Central memory CD8-positive, alpha-beta T cell (primary cell): ENCODE measurements at regions not wholly inside any gene's neighbourhood (a gene's known extent, or its start where the extent isn't known, plus 50 kb on each side); places are given as distances from the start of the nearest gene placed in this dataset.
"Not testable (repeated sequence)": the region's sequence is repeated elsewhere in the genome, so short reads cannot be mapped to it uniquely, and the experiment has no call there.

Source experiments
- ATAC-seq: fragments of 150-1000 bp; cut with Tn5 transposase; replicated peaks from 2 replicates; pipeline ENCODE4 v1.10.0; 2022; ENCODE audit warnings: mild to moderate bottlenecking, moderate FRiP score, moderate number of reproducible peaks; ENCODE audit not compliant: poor library complexity, severe bottlenecking; ENCODE audit errors: extremely low read depth
- DNase-seq, 2 donors: peaks; one replicate each; pipeline ENCODE4 v3.0.0; 2021; ENCODE audit warnings: low spot score in 2 of 2
- H3K27ac Mint-ChIP-seq: one replicate; pipeline ENCODE4 v1.8.0; 2022; ENCODE audit warnings: low read depth, mild to moderate bottlenecking, moderate library complexity, mixed read lengths
- H3K27me3 Mint-ChIP-seq: one replicate; pipeline ENCODE4 v1.8.0; 2022; ENCODE audit warnings: mixed read lengths
- H3K36me3 Mint-ChIP-seq: one replicate; pipeline ENCODE4 v1.8.0; 2022; ENCODE audit warnings: mild to moderate bottlenecking, moderate library complexity, mixed read lengths; ENCODE audit not compliant: insufficient read depth
- H3K4me1 Mint-ChIP-seq: one replicate; pipeline ENCODE4 v1.8.0; 2022; ENCODE audit warnings: mixed read lengths
- H3K4me3 Mint-ChIP-seq: one replicate; pipeline ENCODE4 v1.8.0; 2022; ENCODE audit warnings: mild to moderate bottlenecking, moderate library complexity, mixed read lengths
- H3K9me3 Mint-ChIP-seq: one replicate; pipeline ENCODE4 v1.8.0; 2022; ENCODE audit warnings: mixed read lengths

DNA sequence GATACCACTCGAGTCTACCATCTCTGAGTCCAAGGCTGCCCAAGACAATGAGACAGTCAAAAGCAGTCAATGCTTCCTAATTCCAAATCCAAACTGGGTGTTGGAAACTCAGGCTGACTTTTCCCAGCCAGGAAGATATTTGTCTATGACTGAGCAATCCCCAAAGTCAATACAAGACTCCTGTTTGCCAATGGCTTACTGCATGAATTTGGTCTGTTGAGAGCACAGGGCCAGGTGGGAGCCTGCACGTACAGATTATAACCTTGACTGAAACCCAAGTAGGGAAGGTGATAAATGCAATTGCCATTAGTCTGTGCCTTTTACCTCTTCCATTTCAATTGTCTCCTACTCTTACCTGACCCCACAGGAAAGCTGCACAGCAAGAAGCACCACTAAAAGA, 72.6 kb upstream of the PPARGC1A start:
- Mint-ChIP-seq H3K27me3 (no peaks in the 10 kb centered on the region), H3K36me3 (peaks cover 2% of the 10 kb centered on the region)
- ATAC-seq: no peak

GRCh38 chr4:23961395-23961794, 71.5 kb upstream of the PPARGC1A start:
- H3K4me1 Mint-ChIP-seq, H3K4me3 Mint-ChIP-seq, H3K27ac Mint-ChIP-seq, H3K27me3 Mint-ChIP-seq, ATAC-seq, DNase-seq, H3K36me3 Mint-ChIP-seq: not testable (repeated sequence)
- H3K9me3 Mint-ChIP-seq: peaks cover 26% of the 10 kb centered on the region

More for the DNA sequence above, 72.6 kb upstream of the PPARGC1A start:
- Mint-ChIP-seq H3K4me3 (no peak overlapping the region), H3K9me3 (peaks cover 18% of the 10 kb centered on the region), H3K27ac (no peak overlapping the region), H3K4me1 (no peaks in the 10 kb centered on the region)
- no peak for DNase-seq

DNA sequence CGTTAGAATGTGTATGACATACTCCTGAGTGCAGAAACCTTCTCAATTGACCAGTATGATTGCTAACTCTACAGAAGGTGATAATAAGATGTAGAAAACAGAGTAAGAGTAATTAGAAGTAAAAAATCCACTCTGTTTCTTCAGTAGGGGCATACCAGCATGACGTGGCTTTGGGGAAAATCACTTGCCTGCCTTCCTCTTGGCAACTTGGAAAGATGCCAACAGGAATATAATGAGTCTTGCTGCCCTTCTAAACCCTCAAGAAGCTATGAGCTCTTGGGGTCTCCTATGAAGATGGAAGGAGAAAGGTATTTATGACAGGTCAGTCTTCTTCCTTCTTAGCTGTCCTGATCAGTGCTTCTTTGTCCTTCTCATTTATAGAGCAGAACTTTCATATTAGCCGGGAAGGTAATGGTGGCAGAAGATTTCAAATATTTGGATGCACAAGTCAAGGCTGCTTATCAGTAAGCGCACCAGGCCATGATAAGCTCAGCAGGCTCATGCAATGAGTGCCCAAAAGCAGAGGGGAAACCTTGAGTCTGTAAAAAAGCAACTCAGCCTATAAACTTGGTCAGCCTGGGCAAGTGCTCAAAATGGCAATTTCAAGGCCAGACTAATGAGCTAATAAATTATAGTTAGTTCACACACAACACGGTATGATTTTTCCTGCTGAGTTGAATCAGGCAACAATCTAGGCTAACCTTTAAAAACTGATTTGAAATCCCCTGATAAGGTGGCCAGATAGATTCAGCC, 69.7 kb upstream of the PPARGC1A start:
- no peak overlapping the region for H3K27ac Mint-ChIP-seq

DNA sequence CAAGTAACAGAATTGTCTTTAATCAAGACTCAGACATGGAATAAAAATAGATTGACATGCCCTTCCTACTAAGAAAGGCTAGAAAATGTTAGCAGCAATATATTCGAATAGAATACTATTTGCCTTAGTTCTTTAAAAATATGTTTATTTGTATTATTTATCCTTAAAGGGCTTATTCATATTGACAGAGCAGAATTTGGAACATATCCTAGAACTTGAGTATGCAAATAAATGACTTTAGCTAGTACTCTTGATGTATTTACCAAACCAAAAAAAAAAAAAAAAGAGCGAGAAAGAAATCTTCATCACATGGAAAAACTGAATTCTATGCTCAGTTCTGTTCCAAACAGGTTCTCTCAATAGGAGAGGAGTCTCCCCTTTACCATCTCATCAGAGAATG, 68.9 kb upstream of the PPARGC1A start:
- Mint-ChIP-seq H3K36me3 (no peaks in the 10 kb centered on the region), H3K27ac (no peak overlapping the region), H3K27me3 (no peaks in the 10 kb centered on the region), H3K4me3 (no peak overlapping the region), H3K9me3 (peaks cover 17% of the 10 kb centered on the region), H3K4me1 (no peaks in the 10 kb centered on the region)
- DNase-seq (no peak), ATAC-seq (no peak)

More for the DNA sequence above, 69.7 kb upstream of the PPARGC1A start:
- no peaks in the 10 kb centered on the region for H3K4me1 Mint-ChIP-seq
- peaks cover 2% of the 10 kb centered on the region for H3K36me3 Mint-ChIP-seq
- H3K9me3 Mint-ChIP-seq: peaks cover 22% of the 10 kb centered on the region
- ATAC-seq (no peak), DNase-seq (no peak)
- no peak overlapping the region for H3K4me3 Mint-ChIP-seq
- no peaks in the 10 kb centered on the region for H3K27me3 Mint-ChIP-seq

DNA sequence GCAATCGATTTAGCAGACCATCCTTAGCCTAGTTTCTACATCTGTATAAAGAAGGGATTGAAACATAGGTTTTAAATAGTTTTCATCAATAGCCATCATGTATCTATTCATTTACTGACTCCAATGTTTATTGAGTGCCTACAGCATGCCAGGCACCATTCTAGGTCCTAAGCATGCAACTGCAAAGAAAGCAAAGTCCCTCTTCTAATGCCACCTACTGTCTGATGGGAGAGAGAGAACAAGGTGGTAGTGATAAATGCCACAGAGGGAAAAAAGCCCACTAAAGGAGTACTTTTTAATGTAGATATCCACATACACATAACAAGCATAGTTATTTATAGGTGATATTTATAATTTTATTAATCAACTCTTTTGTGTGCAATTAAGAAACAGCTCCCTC, 67.6 kb upstream of the PPARGC1A start:
- H3K27ac Mint-ChIP-seq: no peak overlapping the region
- no peak overlapping the region for H3K4me3 Mint-ChIP-seq
- no peaks in the 10 kb centered on the region for H3K27me3 Mint-ChIP-seq
- no peaks in the 10 kb centered on the region for H3K36me3 Mint-ChIP-seq
- no peak for ATAC-seq
- DNase-seq: no peak
- H3K9me3 Mint-ChIP-seq: peaks cover 18% of the 10 kb centered on the region
- H3K4me1 Mint-ChIP-seq: no peaks in the 10 kb centered on the region

- H3K4me1 Mint-ChIP-seq: no peaks in the 10 kb centered on the region
- no peaks in the 10 kb centered on the region for H3K36me3 Mint-ChIP-seq
- H3K4me3 Mint-ChIP-seq: no peak overlapping the region
- H3K27ac Mint-ChIP-seq: no peak overlapping the region
- ATAC-seq (no peak), DNase-seq (no peak)
- peaks cover 24% of the 10 kb centered on the region for H3K9me3 Mint-ChIP-seq
- H3K27me3 Mint-ChIP-seq: no peaks in the 10 kb centered on the region
Measured at GRCh38 chr4:23956601-23957364, 66.9 kb upstream of the PPARGC1A start.

- Mint-ChIP-seq H3K4me3 (no peak overlapping the region), H3K9me3 (peaks cover 40% of the 10 kb centered on the region), H3K27me3 (no peaks in the 10 kb centered on the region), H3K36me3 (no peaks in the 10 kb centered on the region), H3K27ac (no peak overlapping the region), H3K4me1 (no peaks in the 10 kb centered on the region)
- no peak for DNase-seq
- ATAC-seq: no peak
Measured at GRCh38 chr4:23952258-23952657, 62.4 kb upstream of the PPARGC1A start.

DNA sequence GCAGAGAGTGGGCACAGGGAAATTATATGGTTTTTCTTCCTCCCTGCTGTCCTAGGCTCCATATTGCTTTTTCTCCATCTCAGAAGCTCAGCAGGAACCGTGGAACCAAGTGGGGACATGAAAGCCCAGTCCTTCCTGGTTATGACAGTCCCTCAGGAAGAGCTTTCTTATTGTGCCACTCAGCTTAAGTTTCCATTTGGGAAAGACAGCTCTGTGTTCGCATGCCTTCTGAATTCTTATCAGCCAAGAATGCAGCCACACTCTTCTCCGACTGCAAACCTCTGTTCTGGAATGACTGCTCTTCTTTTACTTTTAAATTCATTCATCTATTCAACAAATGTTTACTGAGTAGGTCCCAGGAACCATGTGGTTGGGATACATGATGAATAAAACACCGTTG, 58.0 kb upstream of the PPARGC1A start:
- Mint-ChIP-seq H3K27me3 (no peaks in the 10 kb centered on the region), H3K4me3 (no peak overlapping the region), H3K36me3 (no peaks in the 10 kb centered on the region), H3K4me1 (no peaks in the 10 kb centered on the region), H3K9me3 (peaks cover 33% of the 10 kb centered on the region), H3K27ac (no peak overlapping the region)
- DNase-seq (no peak), ATAC-seq (no peak)

DNA sequence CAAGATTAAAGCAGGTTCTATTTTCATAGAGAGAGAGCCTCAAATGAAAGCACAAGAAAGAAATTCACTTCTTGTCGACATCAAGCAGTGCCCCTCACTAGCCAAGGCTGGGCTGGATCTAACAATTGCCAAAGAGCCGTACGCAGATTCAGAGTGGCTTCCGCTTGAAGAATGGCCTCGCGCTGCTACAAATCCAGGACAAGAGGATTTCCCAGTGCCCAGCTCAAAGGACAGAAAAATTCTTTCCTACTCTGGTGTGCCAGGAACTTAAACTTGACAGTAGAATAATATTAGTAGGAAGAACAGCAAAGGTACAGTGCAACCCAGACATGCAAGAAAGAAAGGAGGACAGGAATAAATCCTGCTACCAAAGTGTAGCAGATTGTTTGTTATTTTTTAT, 56.5 kb upstream of the PPARGC1A start:
- Mint-ChIP-seq H3K27ac (no peak overlapping the region), H3K9me3 (peaks cover 21% of the 10 kb centered on the region), H3K27me3 (no peaks in the 10 kb centered on the region), H3K36me3 (no peaks in the 10 kb centered on the region), H3K4me3 (no peak overlapping the region), H3K4me1 (no peaks in the 10 kb centered on the region)
- ATAC-seq: no peak
- no peak for DNase-seq

DNA sequence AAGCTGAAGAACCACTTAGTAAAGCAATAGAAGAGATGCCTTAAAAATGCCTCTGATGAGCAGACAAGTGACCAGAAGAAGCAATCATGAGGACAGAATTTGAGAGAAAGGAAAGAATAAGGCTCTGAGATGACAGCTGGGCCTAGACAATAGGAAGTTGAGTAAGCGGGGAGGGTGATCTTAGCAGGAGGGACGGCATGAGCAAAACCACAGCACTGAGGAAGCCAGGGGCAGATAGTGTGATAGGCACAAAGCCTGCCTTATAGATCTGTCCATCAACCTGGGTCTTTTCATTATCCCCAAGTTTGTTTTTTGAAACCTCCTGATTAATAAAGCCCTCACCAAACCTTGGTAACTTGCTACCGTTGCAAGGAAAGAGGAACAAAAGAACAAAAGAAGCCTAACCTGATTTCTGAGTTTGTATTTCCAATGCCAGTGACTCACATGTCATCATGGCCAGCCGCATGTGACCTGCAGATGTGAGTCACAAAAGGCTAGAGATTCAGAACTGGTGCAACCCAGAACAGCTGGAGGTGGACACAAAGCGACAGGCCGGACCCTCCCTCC, 55.7 kb upstream of the PPARGC1A start:
- Mint-ChIP-seq H3K27me3 (no peaks in the 10 kb centered on the region), H3K9me3 (peaks cover 18% of the 10 kb centered on the region), H3K27ac (no peak overlapping the region), H3K36me3 (no peaks in the 10 kb centered on the region), H3K4me1 (no peaks in the 10 kb centered on the region), H3K4me3 (no peak overlapping the region)
- no peak for ATAC-seq
- DNase-seq: no peak

DNA sequence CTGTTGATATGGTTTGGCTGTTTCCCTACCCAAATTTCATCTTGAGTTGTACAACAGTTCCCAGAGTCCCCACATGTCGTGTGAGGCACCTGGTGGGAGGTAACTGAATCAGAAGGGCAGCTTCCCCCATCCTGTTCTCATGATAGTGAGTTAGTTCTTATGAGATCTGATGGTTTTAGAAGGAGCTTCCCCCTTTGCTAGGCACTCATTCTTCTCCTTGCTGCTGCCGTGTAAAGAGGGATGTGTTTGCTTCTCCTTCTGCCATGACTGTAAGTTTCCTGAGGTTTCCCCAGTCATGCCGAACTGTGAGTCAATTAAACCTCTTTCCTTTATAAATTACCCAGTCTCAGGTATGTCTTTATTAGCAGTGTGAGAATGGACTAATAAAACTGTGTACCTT, 54.7 kb upstream of the PPARGC1A start:
- H3K27me3 Mint-ChIP-seq, H3K4me1 Mint-ChIP-seq, DNase-seq, H3K36me3 Mint-ChIP-seq, H3K4me3 Mint-ChIP-seq, H3K27ac Mint-ChIP-seq, ATAC-seq: not testable (repeated sequence)
- H3K9me3 Mint-ChIP-seq: peaks cover 10% of the 10 kb centered on the region

- DNase-seq (no peak), ATAC-seq (no peak)
- H3K36me3 Mint-ChIP-seq: no peaks in the 10 kb centered on the region
- no peak overlapping the region for H3K4me3 Mint-ChIP-seq
- no peak overlapping the region for H3K27ac Mint-ChIP-seq
- no peaks in the 10 kb centered on the region for H3K4me1 Mint-ChIP-seq
- H3K27me3 Mint-ChIP-seq: no peaks in the 10 kb centered on the region
- H3K9me3 Mint-ChIP-seq: peaks cover 6% of the 10 kb centered on the region
Measured at GRCh38 chr4:23943478-23943877, 53.6 kb upstream of the PPARGC1A start.

GRCh38 chr4:23942471-23942870, 52.6 kb upstream of the PPARGC1A start:
- Mint-ChIP-seq H3K4me3 (no peak overlapping the region), H3K27me3 (no peaks in the 10 kb centered on the region), H3K27ac (no peak overlapping the region), H3K36me3 (no peaks in the 10 kb centered on the region), H3K9me3 (peaks cover 6% of the 10 kb centered on the region), H3K4me1 (no peaks in the 10 kb centered on the region)
- DNase-seq (no peak), ATAC-seq (no peak)
